ENCODE measurements at regions not wholly inside any gene's neighbourhood (a gene's known extent, or its start where the extent isn't known, plus 50 kb on each side); places are given as distances from the start of the nearest gene placed in this dataset.

GRCh38 chr5:2330325-2331130 lies 420.9 kb downstream of the IRX2 start:
- TF ChIP-seq CTCF (IDR thresholded peaks at IDR 0.05 in 4 of 5, conservative IDR thresholded peaks at IDR 0.05 in 1 of 5): no peak
- no peak for TF ChIP-seq POLR2A (IDR thresholded peaks at IDR 0.05)
